Panc1 (cell line): ENCODE measurements at regions not wholly inside any gene's neighbourhood (a gene's known extent, or its start where the extent isn't known, plus 50 kb on each side); places are given as distances from the start of the nearest gene placed in this dataset.

Experiments used
- ATAC-seq: fragments of 200-7000 bp; cut with Tn5 transposase; 2 replicates; pipeline ENCODE4 v1.9.1; 2020; ENCODE audit warnings: mild to moderate bottlenecking, moderate library complexity
- BruUV-seq: library from RNA; stranded (reverse); fragments of 400-500 nt; replicated peaks from 2 replicates; lab custom pipeline; 2021; lab: Mats Ljungman, UMichigan
- CTCF ChIA-PET: fragments of 300-600 bp; sonication (Branson Sonifier 250); formaldehyde crosslinking; loops from one replicate; lab custom pipeline; 2022; ENCODE audit warnings: antibody characterized with exemption; lab: Charles Lee
- POLR2A ChIA-PET: fragments of 300-600 bp; sonication (Branson Sonifier 250); formaldehyde crosslinking; loops from one replicate; lab custom pipeline; 2022; ENCODE audit warnings: antibody characterized with exemption; lab: Charles Lee
- DNase-seq: peaks from one replicate; pipeline ENCODE4 v3.0.0-alpha.2; 2010; ENCODE audit warnings: low read depth, low spot score
- H3K27ac ChIP-seq: 2 replicates; pipeline ENCODE4 v1.5.1; 2011; ENCODE audit warnings: mild to moderate bottlenecking, low read length, inconsistent platforms
- H3K27me3 ChIP-seq: fragments of 200-500 bp; sonication (Bioruptor generic); 2 replicates; pipeline ENCODE4 v1.6.0; 2014; ENCODE audit warnings: low read length, inconsistent platforms; ENCODE audit not compliant: control insufficient read depth, insufficient read depth
- H3K36me3 ChIP-seq: fragments of 200-500 bp; sonication (Bioruptor generic); 2 replicates; pipeline ENCODE4 v1.5.1; 2014; ENCODE audit warnings: inconsistent platforms, mild to moderate bottlenecking, low read length, moderate library complexity; ENCODE audit not compliant: control insufficient read depth, insufficient read depth
- H3K4me1 ChIP-seq: 2 replicates; pipeline ENCODE4 v1.5.1; 2011; ENCODE audit warnings: inconsistent platforms, mild to moderate bottlenecking, low read length, moderate library complexity; ENCODE audit not compliant: control insufficient read depth, insufficient read depth
- H3K4me3 ChIP-seq, 2 experiments: 2 replicates each; pipeline ENCODE4 v1.5.1; 2011 to 2012; ENCODE audit warnings: low read depth in 2 of 2, low read length in 2 of 2, mild to moderate bottlenecking in 2 of 2, inconsistent platforms in 1 of 2, moderate library complexity in 1 of 2
- H3K9me3 ChIP-seq: fragments of 200-500 bp; sonication (Bioruptor generic); 2 replicates; pipeline ENCODE4 v1.5.1; 2014; ENCODE audit warnings: low read depth, mild to moderate bottlenecking, inconsistent platforms, low read length, moderate library complexity; ENCODE audit not compliant: control insufficient read depth, insufficient read depth
- CTCF ChIP-seq: fragments of 450-650 bp; IDR thresholded peaks from 2 replicates; pipeline ENCODE4 v1.5.1; 2017; ENCODE audit warnings: mild to moderate bottlenecking
- POLR2AphosphoS5 ChIP-seq: IDR thresholded peaks from 2 replicates; pipeline ENCODE4 v1.6.1; 2012; ENCODE audit warnings: mild to moderate bottlenecking, low read depth, low read length, moderate library complexity
- REST ChIP-seq, 2 experiments: IDR thresholded peaks; 2 replicates each; pipeline ENCODE4 v1.6.1; 2011 to 2012; ENCODE audit warnings: low read depth in 2 of 2, control low read depth in 1 of 2, low read length in 1 of 2, mild to moderate bottlenecking in 1 of 2, moderate library complexity in 1 of 2; ENCODE audit not compliant: insufficient read depth in 1 of 2
- SIN3A ChIP-seq: IDR thresholded peaks from 2 replicates; pipeline ENCODE4 v1.6.1; 2012; ENCODE audit warnings: low read depth, mild to moderate bottlenecking, low read length, moderate library complexity, borderline replicate concordance; ENCODE audit not compliant: insufficient read depth
- TCF7L2 ChIP-seq: IDR thresholded peaks from 2 replicates; pipeline ENCODE4 v1.6.1; 2011; ENCODE audit warnings: mild to moderate bottlenecking, low read depth, low read length, inconsistent platforms
- in situ Hi-C: cut with HindIII; loops from 2 replicates; pipeline ENCODE4 v1.10.0; 2016; ENCODE audit warnings: low sequenced_read_pairs, low pct_unique_long_range_greater_than_20kb
- intact Hi-C: fragments of 100-400 bp; cut with micrococcal nuclease; formaldehyde crosslinking; loops from one replicate; pipeline ENCODE4 v1.10.0; 2022; ENCODE audit not compliant: unreplicated experiment

- ChIA-PET POLR2A (no interaction called here), CTCF (no interaction called here)
- no TSS peak for BruUV-seq
- intact Hi-C loops = no loop called here
- H3K9me3 ChIP-seq = no peaks in the 10 kb centered on the region
- H3K27ac ChIP-seq = no peak overlapping the region
- H3K4me1 ChIP-seq = no peaks in the 10 kb centered on the region
- H3K4me3 ChIP-seq = no peak overlapping the region
- H3K27me3 ChIP-seq = no peaks in the 10 kb centered on the region
- no peaks in the 10 kb centered on the region for H3K36me3 ChIP-seq
- no peak for ATAC-seq
- DNase-seq = no peak
- no peak for TF ChIP-seq POLR2AphosphoS5
- TF ChIP-seq CTCF = no peak
- no peak for TF ChIP-seq REST (IDR thresholded peaks at IDR 0.05; ENCODE audit: insufficient read depth in 1 of 2, low read depth in 2 of 2, low read length in 1 of 2)
- TF ChIP-seq SIN3A = no peak
- TF ChIP-seq TCF7L2 = no peak
- in situ Hi-C loops = no loop called here
These were observed 718.6 kb downstream of the QKI start for GRCh38 chr6:164133095-164133494.

GRCh38 chr6:164130585-164130984 is 716.1 kb downstream of the QKI start:
- in situ Hi-C loops = no loop called here
- no peak overlapping the region for H3K27ac ChIP-seq
- no peaks in the 10 kb centered on the region for H3K27me3 ChIP-seq
- DNase-seq = no peak
- no peak overlapping the region for H3K4me3 ChIP-seq
- ChIA-PET POLR2A (no interaction called here), CTCF (no interaction called here)
- no peak for TF ChIP-seq SIN3A
- TF ChIP-seq REST (IDR thresholded peaks at IDR 0.05; ENCODE audit: insufficient read depth in 1 of 2, low read depth in 2 of 2, low read length in 1 of 2) = no peak
- TF ChIP-seq POLR2AphosphoS5 = no peak
- TF ChIP-seq CTCF = no peak
- TF ChIP-seq TCF7L2 = no peak
- no peak for ATAC-seq
- H3K36me3 ChIP-seq = no peaks in the 10 kb centered on the region
- no TSS peak for BruUV-seq
- H3K4me1 ChIP-seq = no peaks in the 10 kb centered on the region
- H3K9me3 ChIP-seq = no peaks in the 10 kb centered on the region
- intact Hi-C loops = no loop called here
